Esophagus mucosa (tissue), 1 donor: ENCODE measurements at regions not wholly inside any gene's neighbourhood (a gene's known extent, or its start where the extent isn't known, plus 50 kb on each side); places are given as distances from the start of the nearest gene placed in this dataset.

Experiments
- ATAC-seq: fragments of 200-7000 bp; cut with Tn5 transposase; one replicate; pipeline ENCODE4 v1.9.1; 2020
- donor health status: DM: yes; HTN: yes; CAD: no.

DNA sequence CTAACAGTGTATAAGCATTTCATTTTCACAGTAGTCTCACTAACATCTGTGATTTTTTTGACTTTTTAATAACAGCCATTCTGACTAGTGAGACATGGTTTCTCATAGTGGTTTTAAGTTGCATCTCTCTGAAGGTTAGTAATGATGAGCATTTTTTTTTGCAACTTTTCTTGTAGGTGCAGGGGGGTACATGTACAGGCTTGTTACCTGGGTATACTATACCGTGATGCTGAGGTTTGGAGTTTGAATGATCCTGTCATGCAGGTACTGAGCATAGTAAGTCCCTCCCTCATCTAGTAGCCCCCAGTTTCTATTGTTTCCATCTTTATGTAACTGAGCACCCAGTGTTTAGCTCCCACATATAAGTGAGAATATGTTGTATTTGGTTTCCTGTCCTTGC lies 444.6 kb upstream of the DAB2 start:
- no peak for ATAC-seq

GRCh38 chr5:39867923-39868322 lies 443.1 kb upstream of the DAB2 start:
- ATAC-seq = no peak

DNA sequence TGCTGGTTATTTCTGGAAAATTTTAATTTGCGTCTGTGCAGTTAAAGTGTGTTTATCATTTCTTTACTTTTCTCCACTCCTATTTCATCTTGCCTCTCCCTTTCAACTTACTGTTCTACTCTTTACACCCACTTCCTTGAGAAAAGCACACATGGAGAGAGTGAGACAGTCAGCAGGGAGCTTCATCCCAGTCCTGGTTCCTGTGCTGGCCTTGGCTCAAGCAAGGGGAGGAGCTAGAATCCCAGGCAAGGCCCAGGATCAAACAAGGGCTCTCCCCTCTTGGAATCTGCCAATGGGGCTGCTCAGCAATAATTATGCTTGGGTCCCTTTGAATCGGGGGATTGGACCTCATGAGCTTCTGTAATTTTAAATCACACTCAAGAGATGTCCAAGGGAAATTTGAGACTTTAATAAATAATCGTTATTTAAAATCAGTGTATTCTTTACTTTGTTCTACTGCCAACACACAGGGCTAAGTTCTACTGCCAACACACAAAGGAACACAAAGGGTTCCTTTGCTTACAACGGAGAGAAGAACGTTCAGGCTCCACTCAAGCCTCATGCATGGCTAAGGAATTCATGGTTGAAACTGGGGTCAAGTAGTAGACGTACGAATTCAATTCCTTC lies 439.3 kb upstream of the DAB2 start:
- no peak for ATAC-seq

GRCh38 chr5:39857041-39857440 lies 432.3 kb upstream of the DAB2 start:
- no peak for ATAC-seq

- no peak for ATAC-seq
Measured at GRCh38 chr5:39854771-39855410, 430.1 kb upstream of the DAB2 start.

DNA sequence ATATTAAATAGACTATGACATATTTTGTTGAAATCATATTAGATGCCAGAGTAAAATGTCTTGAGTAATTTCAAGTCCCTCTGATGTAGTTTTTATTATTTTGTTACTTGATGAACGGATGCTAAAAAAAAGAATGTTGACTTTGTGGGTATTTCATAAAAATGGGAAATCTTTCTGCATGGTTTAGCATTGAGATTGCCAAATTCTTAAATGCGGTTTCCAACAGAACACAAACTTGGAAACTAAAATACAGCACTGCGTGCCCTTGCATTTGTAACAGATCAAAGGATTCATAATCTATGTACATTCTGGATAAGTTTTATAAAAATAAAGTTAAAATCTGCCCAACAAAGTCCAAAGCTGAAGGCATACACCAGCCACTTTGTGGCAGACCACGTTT lies 425.5 kb upstream of the DAB2 start:
- no peak for ATAC-seq

DNA sequence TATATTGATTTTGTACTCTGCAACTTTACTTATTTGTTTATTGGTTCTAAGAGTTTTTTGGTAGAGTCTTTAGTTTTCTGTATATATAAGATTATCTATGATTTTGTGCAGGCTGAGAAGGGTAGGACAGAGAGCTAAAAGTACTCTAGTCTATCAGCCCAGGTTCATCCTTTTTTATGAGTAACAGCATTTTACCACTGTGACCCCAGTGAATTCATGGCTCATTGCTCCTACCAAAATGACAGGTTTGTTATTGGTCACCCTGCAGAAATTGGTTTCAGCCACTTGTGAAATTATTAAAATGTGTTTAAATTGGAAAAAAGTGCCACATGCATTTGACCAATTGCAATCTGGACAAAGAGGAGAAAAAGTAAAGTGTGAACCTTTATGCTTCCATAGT lies 421.4 kb upstream of the DAB2 start:
- no peak for ATAC-seq

DNA sequence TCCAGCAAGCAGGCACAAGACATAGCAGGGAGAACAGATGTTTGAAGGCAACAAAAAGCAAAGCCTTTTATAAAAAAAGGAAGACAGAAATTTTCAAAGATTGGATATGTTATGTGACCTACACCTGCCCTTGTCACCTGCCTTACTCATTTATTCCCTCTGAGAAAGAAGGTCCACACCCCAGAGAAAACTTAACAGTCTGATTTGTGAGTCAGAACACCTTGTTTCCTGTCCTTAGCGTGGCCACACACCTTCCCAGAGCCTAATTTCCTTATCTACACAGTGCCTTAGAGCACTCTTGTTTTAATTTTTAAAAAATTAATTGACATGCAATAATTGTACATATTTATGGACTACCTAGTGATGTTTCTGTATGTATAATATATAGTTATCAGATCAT lies 419.0 kb upstream of the DAB2 start:
- peak; percentile 29 for ATAC-seq

DNA sequence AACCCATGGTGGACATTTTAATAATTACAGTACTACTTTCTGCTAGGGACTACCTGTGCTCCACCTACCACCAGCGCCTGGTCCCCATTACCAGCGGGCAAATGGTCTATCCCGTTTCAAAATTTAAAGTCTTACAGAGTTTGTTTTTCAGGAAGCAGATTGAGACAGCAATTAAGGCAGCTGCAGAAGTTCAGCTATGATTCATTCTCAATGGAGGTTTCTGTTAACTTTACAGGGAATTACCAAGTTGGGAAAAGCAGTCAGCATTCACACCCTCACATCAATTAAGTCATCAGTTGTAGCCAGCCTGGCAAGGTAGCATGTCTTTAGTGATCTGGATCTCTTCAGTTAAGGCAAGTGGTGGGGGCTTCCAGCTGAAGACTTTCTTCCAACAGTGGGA lies 410.6 kb upstream of the DAB2 start:
- ATAC-seq = no peak

- ATAC-seq = no peak
Measured at GRCh38 chr5:39829441-39829840, 404.7 kb upstream of the DAB2 start.

DNA sequence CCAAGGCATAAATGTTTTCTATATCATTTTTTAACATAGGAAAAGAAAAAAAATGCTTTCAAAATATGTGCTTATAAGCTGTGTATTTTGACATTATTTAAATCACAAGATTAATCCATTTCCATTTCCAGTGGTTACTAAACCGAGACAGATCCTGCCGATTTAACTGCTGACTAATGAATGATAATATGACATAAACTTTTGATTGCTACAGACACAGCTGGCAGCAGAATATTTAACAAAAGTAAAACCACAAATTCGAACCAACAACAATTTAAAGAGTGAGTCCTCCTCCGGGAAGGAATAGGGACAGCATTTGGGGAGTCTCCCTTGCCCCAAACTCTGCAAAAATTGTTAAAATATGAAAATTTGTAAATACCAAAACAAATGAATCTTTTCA lies 401.3 kb upstream of the DAB2 start:
- no peak for ATAC-seq

DNA sequence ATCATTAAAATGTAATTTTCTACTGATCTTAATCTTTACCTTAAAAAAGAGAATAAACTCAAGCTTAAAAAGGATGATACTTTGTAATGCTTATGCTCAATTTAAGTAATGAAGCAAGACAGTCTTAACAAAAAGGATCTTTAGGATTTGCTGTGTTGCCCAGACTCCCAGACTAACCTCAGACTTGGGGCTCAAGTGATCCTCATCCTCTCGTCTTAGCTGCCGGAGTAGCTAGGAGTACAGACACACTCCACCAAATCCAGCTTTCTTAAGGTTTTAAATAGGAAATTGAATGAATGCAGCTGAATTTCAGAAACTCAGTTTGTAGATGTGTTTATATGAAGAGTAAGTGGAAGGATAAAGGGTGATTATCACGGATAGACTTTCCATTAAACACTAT lies 400.5 kb upstream of the DAB2 start:
- ATAC-seq = no peak

- no peak for ATAC-seq
Measured at GRCh38 chr5:39822020-39822419, 397.2 kb upstream of the DAB2 start.

DNA sequence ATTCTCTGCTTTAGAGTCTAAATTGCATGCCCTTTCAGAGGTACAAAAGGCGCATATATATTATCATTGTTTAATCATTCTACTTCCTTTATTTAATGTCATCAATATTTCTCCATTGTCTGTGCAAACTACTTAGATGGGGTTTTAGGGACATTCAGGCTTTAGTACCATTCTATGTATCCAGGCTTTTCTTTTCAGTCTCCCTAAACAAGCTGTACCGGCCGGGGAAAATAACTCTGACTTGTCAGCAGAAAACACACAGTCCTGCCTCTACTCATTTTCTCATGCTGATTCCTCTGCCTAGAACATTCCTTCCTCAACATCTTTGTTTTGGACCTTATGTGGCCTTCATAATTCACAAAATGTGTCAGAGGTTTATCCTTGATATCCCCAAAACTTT lies 392.1 kb upstream of the DAB2 start:
- no peak for ATAC-seq

DNA sequence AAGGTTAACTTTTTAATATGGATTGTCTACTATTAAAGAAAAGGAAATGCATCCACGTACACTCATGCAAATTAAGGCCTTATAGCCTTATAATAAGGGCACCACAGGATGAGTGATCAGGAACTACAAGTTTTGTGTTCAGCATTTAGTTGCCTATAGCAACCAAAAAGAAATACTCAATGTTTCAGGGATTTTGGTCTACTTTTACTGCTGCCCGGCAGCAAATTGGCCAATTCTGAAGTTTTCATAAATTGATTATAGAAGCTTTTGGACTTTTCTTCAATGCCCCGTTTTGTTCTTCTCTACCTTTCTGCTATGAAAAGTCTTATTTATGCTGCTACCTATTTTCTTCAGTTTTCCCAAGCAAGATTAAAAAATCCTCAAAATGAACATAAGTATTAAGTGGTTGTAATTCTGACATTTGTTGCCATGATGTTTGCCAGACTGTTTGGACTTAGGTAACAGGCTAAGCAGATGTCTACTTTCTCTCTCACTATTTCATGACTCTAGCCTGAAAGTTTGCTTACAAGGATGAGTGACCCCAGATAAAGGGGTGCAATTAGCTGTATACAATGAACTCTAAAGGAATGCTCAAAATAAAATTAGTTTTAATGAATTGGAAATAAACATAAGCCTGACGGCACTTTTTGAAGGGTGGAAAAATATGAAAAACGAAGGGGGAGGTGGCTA lies 391.5 kb upstream of the DAB2 start:
- no peak for ATAC-seq

DNA sequence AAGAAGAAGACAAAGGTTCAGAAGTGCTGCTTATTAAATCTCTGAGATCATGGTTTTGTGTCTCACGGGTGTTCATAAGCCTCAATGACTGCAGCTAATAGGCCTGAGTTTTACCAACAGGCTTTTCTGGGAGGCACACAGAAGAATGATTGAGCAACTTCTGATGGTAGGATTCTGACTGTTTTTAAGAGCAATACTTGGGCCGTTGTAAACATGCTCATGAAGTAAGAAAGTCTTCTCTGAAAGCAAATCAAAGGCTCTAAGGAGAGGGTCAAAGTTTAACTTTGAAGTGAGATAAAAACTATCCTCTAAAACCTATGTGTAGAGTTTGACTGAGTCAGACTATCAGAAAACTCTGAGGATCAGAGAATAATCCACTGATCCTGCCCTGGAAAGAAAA lies 390.9 kb upstream of the DAB2 start:
- no peak for ATAC-seq

DNA sequence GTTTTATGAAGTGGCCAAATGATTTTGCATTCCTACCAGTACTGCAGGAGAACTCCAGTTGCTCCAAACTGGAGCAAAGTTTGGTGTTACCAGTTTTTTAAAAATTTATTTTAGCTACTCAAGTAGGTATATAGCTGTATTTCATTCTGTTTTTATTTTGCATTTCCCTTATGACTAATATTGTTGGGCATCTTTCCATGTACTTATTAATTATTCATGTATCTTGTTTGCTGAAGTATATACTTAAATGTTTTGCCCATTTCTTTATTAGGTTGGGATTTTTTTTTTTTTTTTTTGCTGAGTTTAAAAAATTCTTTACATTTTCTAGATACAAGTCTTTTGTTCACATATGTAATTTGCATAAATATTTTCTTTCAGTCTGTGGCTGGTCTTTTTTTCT lies 386.6 kb upstream of the DAB2 start:
- ATAC-seq = no peak

DNA sequence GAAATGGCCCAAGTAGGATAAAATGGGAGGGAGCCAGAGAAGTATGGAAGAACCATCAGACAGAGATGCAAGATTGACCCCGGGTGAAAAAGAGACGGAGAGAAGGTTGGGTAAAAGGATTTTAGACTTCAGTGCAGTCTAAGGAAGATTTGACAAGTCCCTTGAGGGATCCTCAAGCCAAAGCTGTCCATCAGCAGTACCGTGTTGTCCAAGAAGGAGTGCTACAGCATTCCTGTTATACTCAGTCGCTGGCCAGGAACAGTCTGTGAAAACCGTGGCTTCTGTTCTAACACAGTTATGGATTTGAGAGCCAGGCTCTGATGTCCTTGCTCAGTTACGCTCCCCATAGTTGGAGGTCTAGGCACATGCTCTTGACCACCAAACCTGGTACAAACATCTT lies 383.9 kb upstream of the DAB2 start:
- no peak for ATAC-seq

DNA sequence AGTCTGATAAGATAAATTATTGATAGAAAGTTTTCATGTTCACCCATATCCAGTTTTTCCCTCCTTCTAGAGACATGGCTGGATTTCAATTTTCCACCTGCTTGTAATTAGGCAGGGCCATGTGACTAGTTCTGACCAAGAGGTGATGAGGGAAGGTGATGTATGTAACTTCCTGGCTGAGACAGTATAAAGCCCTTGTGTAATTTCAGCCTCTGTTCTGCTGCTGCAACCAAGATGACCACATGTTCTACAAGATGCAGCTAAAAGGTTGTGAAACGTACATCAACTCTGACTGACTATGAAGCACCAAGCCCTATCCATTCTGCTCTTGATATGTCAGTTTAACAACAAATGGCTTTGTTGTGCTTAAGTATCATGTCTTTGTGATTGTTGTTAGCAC lies 376.5 kb upstream of the DAB2 start:
- ATAC-seq = no peak

GRCh38 chr5:39800042-39800601 lies 375.3 kb upstream of the DAB2 start:
- no peak for ATAC-seq

- no peak for ATAC-seq
Measured at GRCh38 chr5:39799242-39799641, 374.5 kb upstream of the DAB2 start.

- ATAC-seq = no peak
Measured at GRCh38 chr5:39794513-39795210, 369.9 kb upstream of the DAB2 start.

DNA sequence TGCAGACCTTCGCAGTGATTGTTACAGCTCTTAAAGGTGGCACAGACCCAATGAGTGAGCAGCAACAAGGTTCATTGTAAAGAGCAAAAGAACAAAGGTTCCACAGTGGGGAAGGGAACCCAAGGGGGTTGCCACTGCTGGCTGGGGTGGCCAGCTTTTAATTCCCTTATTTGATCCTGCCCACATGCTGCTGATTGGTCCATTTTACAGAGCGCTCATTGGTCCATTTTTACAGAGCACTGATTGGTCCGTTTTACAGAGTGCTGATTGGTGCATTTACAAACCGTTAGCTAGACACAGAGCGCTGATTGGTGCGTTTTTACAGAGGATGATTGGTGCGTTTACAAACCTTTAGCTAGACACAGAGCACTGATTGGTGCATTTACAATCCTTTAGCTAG lies 360.6 kb upstream of the DAB2 start:
- ATAC-seq = no peak
